SU-DHL-6 (cell line): ENCODE measurements at regions not wholly inside any gene's neighbourhood (a gene's known extent, or its start where the extent isn't known, plus 50 kb on each side); places are given as distances from the start of the nearest gene placed in this dataset.
"Not testable (repeated sequence)": the region's sequence is repeated elsewhere in the genome, so short reads cannot be mapped to it uniquely, and the experiment has no call there.

ENCODE experiments used
- EZH2phosphoT487 ChIP-seq: fragments of 200-600 bp; sonication (generic), shearing (Covaris generic); conservative IDR thresholded peaks from 2 replicates; pipeline ENCODE4 v1.6.1; 2018; ENCODE audit warnings: mild to moderate bottlenecking, antibody characterized with exemption, low read length, moderate library complexity, mixed read lengths
- TF ChIP-seq, protein P1 (sequence below): fragments of 200-600 bp; sonication (generic); IDR thresholded peaks from one replicate; pipeline ENCODE4 v1.5.1; 2017; ENCODE audit warnings: antibody characterized with exemption, mild to moderate bottlenecking, low read length, moderate library complexity; ENCODE audit not compliant: insufficient read depth, poor library complexity, severe bottlenecking

DNA sequence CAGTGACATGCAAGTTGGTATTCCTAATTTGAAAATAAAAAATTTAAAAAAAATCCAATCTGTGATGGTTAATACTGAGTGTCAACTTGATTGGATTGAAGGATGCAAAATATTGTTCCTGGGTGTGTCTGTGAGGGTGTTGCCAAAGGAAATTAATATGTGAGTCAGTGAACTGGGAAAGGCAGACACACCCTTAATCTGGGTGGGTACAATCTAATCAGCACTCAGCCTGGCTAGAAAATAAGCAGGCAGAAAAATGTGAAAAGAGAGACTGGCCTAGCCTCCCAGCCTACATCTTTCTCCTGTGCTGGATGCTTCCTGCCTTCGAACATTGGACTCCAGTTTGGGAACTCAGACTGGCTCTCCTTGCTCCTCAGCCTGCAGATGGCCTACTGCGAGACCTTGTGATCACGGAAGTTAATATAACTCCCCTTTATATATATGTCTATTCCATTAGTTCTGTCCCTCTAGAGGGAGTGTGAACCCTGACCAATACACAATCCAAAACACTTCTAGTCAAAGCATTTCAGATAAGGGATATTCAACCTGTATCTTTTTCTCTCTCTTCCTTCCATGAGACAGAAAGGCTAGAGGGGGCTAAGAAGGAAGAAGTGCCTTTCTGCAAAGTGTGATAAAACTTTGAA, 712.9 kb upstream of the ADGRL3 start:
- TF ChIP-seq, protein P1, sequence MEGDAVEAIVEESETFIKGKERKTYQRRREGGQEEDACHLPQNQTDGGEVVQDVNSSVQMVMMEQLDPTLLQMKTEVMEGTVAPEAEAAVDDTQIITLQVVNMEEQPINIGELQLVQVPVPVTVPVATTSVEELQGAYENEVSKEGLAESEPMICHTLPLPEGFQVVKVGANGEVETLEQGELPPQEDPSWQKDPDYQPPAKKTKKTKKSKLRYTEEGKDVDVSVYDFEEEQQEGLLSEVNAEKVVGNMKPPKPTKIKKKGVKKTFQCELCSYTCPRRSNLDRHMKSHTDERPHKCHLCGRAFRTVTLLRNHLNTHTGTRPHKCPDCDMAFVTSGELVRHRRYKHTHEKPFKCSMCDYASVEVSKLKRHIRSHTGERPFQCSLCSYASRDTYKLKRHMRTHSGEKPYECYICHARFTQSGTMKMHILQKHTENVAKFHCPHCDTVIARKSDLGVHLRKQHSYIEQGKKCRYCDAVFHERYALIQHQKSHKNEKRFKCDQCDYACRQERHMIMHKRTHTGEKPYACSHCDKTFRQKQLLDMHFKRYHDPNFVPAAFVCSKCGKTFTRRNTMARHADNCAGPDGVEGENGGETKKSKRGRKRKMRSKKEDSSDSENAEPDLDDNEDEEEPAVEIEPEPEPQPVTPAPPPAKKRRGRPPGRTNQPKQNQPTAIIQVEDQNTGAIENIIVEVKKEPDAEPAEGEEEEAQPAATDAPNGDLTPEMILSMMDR = not testable (repeated sequence)
- TF ChIP-seq EZH2phosphoT487 = not testable (repeated sequence)
